Astrocyte (in vitro differentiated cells and primary cell): ENCODE measurements at regions not wholly inside any gene's neighbourhood (a gene's known extent, or its start where the extent isn't known, plus 50 kb on each side); places are given as distances from the start of the nearest gene placed in this dataset.

Experiments used
- EZH2 ChIP-seq: IDR thresholded peaks from 2 replicates; pipeline ENCODE4 v1.6.1; 2012; ENCODE audit warnings: mild to moderate bottlenecking, low read length, inconsistent platforms; ENCODE audit not compliant: insufficient read depth
- TF ChIP-seq, protein P1 (sequence below): IDR thresholded peaks from 2 replicates; pipeline ENCODE4 v1.5.1; 2011; ENCODE audit warnings: low read depth, mild to moderate bottlenecking, inconsistent platforms, low read length, moderate library complexity; ENCODE audit not compliant: insufficient read depth

DNA sequence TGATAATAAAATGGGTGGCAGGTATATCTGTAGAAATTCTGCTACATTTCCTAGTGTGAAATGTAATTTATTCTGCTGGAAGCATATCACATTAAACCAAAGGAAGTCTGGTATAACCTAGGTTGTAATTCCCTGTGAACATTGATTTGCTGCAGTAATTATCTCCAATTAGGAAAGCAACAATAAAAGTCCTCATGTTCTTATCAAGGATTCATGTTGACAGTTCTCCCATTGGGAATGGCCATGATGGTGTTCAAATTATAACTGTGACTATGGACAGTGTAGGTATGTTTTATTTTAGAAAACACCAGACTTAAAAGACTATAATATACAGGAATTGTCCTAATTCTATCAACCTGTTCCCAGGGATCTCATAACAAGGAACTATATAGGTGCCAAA is 513.5 kb upstream of the MIR17HG start:
- TF ChIP-seq, protein P1, sequence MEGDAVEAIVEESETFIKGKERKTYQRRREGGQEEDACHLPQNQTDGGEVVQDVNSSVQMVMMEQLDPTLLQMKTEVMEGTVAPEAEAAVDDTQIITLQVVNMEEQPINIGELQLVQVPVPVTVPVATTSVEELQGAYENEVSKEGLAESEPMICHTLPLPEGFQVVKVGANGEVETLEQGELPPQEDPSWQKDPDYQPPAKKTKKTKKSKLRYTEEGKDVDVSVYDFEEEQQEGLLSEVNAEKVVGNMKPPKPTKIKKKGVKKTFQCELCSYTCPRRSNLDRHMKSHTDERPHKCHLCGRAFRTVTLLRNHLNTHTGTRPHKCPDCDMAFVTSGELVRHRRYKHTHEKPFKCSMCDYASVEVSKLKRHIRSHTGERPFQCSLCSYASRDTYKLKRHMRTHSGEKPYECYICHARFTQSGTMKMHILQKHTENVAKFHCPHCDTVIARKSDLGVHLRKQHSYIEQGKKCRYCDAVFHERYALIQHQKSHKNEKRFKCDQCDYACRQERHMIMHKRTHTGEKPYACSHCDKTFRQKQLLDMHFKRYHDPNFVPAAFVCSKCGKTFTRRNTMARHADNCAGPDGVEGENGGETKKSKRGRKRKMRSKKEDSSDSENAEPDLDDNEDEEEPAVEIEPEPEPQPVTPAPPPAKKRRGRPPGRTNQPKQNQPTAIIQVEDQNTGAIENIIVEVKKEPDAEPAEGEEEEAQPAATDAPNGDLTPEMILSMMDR: no peak
- no peak for TF ChIP-seq EZH2
